Mammary epithelial cell (primary cell): ENCODE measurements at regions not wholly inside any gene's neighbourhood (a gene's known extent, or its start where the extent isn't known, plus 50 kb on each side); places are given as distances from the start of the nearest gene placed in this dataset.

ENCODE experiments used
- CTCF ChIP-seq, 2 donors: IDR thresholded peaks in 1 of 2; conservative IDR thresholded peaks in 1 of 2; 2 replicates each; pipeline ENCODE4 v1.5.1; 2011 to 2012; ENCODE audit warnings: inconsistent platforms in 2 of 2, low read length in 2 of 2, mild to moderate bottlenecking in 2 of 2, control low read depth in 1 of 2, low read depth in 1 of 2; ENCODE audit not compliant: insufficient read depth in 1 of 2; ENCODE audit errors: extremely low read depth in 1 of 2
- EZH2 ChIP-seq: IDR thresholded peaks from 2 replicates; pipeline ENCODE4 v1.6.1; 2012; ENCODE audit warnings: low read length, inconsistent platforms, borderline replicate concordance

- TF ChIP-seq CTCF (conservative IDR thresholded peaks at IDR 0.05 in 1 of 2, IDR thresholded peaks at IDR 0.05 in 1 of 2; ENCODE audit: extremely low read depth in 1 of 2, insufficient read depth in 1 of 2, low read depth in 1 of 2, low read length in 2 of 2) = no peak
- no peak for TF ChIP-seq EZH2
Measured at GRCh38 chr4:151460434-151460833, 51.5 kb downstream of the FHIP1A start.
